HEK293T (cell line): ENCODE measurements at regions not wholly inside any gene's neighbourhood (a gene's known extent, or its start where the extent isn't known, plus 50 kb on each side); places are given as distances from the start of the nearest gene placed in this dataset.

ENCODE experiments used
- HDGF ChIP-seq: fragments of 450-650 bp; IDR thresholded peaks from 2 replicates; pipeline ENCODE4 v1.6.1; 2017; ENCODE audit warnings: antibody characterized with exemption, borderline replicate concordance
- SP1 ChIP-seq: fragments of 450-650 bp; IDR thresholded peaks from 2 replicates; pipeline ENCODE4 v1.6.1; 2017

GRCh38 chr14:96746101-96746500 is 51.1 kb upstream of the VRK1 start:
- no peak for TF ChIP-seq HDGF
- TF ChIP-seq SP1: no peak
